HCEC 1CT (cell line): ENCODE measurements at regions not wholly inside any gene's neighbourhood (a gene's known extent, or its start where the extent isn't known, plus 50 kb on each side); places are given as distances from the start of the nearest gene placed in this dataset.

Source experiments
- DNase-seq: peaks from one replicate; pipeline ENCODE4 v3.0.0-alpha.2; 2017

DNA sequence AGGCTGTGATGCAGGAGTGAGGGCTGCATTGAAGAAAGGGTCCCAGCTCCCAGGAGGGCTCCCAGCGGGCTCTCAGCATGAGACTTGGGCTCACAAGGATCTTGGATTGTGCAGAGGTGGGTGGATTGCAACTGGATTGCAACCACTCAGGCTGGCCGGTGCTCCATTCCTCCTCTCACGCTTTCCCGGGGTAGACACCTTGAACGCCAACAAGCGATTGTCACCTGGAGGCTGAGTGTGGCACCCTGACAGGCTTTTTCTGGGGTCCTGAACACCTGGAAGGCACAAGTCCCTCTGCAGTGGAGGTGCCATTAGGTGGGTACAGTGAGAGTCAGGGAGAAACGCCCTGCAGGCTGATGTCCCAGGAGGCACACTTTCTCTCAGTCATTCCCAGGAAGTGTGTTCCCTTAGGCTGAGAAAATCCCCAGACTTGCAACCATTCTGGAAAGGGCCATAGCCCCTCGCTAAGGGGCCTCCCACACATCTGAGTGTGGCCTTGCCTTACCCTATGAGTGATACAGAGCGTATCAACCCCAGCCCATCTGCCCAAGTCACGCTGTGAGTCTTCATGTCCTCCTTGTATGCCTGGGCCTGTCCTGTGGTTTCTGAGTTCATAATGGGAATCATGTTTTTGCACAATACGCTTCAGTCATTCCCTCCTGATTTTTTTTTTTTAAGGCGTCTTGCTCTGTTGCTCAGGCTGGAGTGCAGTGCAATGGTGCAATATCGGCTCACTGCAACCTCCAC lies 488.1 kb downstream of the IRX1 start:
- DNase-seq, result no peak

DNA sequence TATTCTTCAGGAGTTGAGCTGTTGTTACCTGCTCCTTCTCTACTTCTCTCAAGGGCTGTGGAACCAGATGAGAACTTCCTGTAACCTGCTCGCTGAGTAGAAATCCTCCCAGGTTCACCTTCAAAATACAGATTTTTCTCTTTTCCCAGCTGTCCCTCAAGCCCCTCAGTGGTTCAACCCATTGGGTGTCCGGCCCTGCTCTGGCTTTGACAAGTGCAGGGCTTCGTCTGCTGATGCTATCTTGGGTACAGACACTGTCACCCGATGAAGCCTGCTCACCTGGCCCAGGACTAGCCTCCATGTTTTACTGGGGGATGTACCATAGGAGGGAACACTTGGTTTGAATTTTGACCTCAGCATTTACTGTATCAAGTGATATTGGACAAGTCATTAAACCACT lies 490.4 kb downstream of the IRX1 start:
- no peak for DNase-seq

DNA sequence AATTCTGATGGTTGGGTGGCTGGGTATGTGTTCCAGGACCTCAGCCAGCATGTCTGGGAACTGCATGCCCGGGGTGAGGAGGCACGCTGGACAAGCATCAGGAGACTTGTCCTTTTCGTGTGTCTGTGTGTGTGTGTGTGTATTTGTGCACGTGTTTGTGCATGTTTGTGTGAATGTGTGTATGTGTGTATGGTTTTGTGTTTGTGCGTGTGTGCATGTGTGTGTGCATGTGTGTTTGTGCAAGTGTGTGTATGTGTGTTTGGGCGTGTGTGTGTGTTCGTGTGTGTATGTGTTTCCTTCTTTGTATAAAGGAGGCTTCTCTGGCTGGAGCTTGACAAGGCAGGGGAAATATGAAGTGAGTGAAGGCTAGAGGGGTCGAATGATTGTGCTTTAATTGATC lies 491.5 kb downstream of the IRX1 start:
- no peak for DNase-seq

- DNase-seq, result no peak
Observed at GRCh38 chr5:4089087-4089486, 493.5 kb downstream of the IRX1 start.

GRCh38 chr5:4093236-4093635 lies 497.6 kb downstream of the IRX1 start:
- no peak for DNase-seq

DNA sequence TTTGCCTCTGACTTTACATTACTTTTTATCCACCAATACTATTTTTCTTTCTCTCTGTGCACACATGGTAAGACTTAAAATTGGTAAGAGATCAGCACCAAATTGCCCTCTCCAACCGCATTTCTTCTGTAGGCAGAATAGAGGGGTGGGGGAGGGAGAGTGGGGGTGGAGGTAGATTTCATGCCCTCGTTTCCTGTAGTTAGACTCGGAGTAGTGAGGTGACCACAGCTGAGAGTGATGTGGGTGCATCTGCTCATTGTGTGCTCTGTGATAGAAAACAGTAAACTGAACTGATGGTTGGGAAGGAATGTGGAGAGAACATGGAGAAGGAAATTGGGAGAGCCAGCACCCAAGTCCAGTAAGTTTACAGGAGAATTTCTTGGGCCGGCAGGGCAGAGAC lies 498.3 kb downstream of the IRX1 start:
- no peak for DNase-seq

- no peak for DNase-seq
Observed at GRCh38 chr5:4095918-4096630, 500.4 kb downstream of the IRX1 start.

GRCh38 chr5:4097199-4097598 lies 501.6 kb downstream of the IRX1 start:
- DNase-seq, result no peak

GRCh38 chr5:4098226-4098625 lies 502.6 kb downstream of the IRX1 start:
- no peak for DNase-seq

DNA sequence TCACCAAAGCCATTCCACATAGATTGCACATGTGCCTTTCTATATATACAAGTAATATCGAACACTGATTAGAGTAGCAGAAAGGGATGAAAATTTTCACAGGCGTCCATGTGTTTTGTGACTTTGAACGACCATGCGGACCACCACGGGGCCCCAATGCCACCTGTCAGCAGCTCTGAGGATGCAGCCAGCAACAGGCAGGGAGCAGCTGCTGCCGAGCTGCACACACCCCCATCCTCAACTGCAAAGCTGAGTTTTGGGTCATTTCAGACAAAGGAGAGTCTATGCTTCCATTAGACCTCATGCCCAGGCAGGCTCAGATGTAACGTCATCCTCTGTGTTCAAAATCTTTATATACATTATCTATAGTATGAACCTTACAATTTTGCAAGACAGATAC lies 503.8 kb downstream of the IRX1 start:
- no peak for DNase-seq

GRCh38 chr5:4100739-4101138 lies 505.1 kb downstream of the IRX1 start:
- DNase-seq, result no peak

- no peak for DNase-seq
Observed at GRCh38 chr5:4101189-4101588, 505.6 kb downstream of the IRX1 start.

- no peak for DNase-seq
Observed at GRCh38 chr5:4104831-4105597, 509.4 kb downstream of the IRX1 start.

GRCh38 chr5:4108690-4109089 lies 513.1 kb downstream of the IRX1 start:
- no peak for DNase-seq

DNA sequence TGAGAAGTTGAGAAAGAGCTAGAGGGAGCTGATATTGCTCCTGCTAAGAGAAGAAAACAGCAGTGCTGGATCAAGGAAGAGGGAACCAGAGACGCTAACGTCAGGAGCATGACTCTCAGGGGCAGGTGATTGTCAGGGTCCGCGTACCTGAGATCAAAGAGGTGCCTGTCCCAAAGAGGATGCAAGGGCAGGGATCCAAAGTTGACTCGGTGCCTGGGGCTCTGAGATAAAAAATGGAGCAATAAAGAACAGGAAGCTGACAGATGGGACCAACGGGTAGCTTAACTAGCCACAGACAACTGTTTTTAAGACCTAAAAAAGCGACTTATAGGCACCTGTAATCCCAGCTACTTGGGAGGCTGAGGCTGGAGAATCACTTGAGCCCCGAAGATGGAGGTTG lies 517.8 kb downstream of the IRX1 start:
- DNase-seq, result no peak

DNA sequence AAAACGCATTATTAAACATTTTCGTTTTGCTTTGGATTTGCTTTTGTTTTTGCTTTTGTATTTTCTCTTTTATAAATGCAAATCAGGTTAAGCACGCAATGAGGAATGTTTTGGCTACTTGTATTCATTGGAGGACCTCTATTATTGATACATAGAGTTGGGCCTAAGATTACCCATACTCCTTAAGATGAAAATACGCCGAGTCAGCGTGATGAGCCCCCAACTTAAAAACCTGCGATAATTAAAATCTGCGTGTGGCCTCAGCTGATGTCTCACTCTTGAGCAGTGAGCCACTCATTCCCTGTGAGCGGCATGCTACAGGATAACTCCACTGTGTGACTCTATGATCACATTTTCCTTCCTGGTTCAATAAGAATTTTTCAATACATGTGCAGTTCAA lies 518.3 kb downstream of the IRX1 start:
- no peak for DNase-seq

GRCh38 chr5:4114452-4114851 lies 518.8 kb downstream of the IRX1 start:
- DNase-seq, result no peak

- DNase-seq, result no peak
Observed at GRCh38 chr5:4116834-4117233, 521.2 kb downstream of the IRX1 start.

DNA sequence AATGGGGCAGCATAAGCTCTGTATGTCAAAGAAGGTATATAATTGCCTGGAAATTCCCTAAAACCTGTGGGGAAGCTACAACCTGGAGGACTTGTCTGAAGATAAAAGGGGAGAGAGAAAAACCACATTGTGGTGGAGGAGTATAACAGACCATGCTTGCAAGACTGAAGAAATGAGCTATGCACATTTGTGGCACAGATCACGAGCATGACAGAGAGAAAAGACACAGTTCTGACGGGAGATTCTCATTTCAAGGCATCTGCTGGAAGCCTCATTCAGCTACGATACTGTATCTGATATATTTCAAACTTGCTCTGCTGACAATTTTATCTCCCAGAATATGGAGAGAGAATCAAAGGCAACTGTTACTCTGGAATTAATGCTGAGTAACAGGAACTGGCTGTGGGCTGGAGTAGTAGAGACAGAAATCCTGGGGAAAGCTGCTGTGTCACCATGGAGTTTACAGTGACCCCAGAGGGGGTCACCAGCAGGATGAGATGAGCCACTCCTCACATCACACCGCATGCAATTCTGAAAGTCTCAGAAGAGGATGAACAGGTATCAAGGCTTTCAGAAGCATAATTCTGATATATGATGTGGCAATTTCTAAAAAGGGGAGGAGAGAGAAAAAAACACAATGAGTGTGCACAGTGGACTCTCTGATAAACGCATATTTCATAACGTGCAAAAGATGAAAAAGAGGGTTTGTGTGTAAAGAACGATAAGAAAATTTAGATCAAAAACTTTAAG lies 528.8 kb downstream of the IRX1 start:
- DNase-seq, result no peak

DNA sequence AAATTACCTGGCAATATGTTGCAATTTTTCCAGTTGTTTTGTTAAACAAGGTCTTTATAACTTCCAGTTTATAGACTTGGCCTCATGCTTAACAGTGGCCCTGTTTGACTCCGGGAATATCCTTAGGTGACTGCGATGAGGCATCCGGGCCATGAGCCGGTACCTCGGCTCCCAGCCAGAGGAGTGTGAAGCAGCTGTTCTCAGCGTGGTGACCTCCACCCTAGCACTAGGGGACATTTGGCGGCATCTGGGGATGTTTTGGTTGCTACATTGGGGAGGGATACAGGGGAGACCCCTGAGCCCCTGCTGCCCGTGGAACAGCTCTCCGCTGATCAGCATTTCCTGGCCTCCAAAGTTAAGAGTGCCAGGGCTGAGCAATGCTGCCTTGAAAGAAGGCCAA lies 533.4 kb downstream of the IRX1 start:
- no peak for DNase-seq

DNA sequence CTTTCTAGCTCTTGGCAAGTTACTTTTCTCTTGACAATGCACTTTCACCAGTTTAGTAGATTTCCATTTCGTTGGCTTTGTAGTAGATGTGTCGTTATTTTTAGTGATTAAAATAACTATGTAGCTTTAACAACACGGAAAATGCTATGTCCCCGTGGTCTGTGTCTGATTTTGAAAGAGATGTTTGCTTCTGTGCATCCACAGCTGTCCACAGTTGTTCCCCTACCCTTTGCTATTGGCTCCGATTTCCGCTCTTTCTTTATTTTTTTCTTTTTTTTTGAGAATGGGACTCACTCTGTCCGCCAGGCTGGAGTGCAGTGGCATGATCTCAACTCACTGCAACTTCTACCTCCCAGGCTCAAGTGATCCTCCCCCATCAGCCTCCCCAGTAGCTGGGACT lies 533.9 kb downstream of the IRX1 start:
- DNase-seq, result no peak

GRCh38 chr5:4130819-4131218 lies 535.2 kb downstream of the IRX1 start:
- no peak for DNase-seq

DNA sequence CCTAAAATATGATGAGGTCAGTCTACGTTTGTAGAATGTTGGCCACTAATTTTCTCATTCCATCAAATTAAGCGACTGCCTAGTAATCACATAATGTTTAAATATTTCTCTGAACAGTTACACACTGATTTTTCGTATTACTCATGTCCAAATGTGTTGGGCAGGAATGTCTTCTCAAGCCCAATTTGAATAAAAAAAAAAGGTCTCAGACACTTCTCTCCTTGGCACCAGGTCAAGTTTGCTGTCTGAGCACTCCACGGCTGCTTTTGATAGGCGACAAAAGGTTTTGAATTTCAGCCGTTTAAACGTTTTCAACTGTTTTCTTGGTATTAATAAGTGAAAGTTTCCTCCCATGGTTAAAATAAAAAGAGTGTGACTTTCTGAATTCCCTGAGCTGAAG lies 542.1 kb downstream of the IRX1 start:
- no peak for DNase-seq
